ENCODE measurements at regions not wholly inside any gene's neighbourhood (a gene's known extent, or its start where the extent isn't known, plus 50 kb on each side); places are given as distances from the start of the nearest gene placed in this dataset.
A peak's percentile ranks its signal among the peaks of the same experiment; 100 is the strongest.

GRCh38 chr2:16035747-16036745 is 95.7 kb downstream of the MYCN start:
- Histone ChIP-seq H3K4me2 (ENCODE audit: low read depth, low read length, poor library complexity, severe bottlenecking) (no peak overlapping the region), H3K9me3 (ENCODE audit: insufficient read depth, low read depth, low read length) (no peaks in the 10 kb centered on the region), H3K79me2 (ENCODE audit: insufficient read depth, low read length) (no peaks in the 10 kb centered on the region), H3K9ac (ENCODE audit: low read depth, low read length, poor library complexity, severe bottlenecking) (no peak overlapping the region), H3F3A (ENCODE audit: low read depth) (no peaks in the 10 kb centered on the region), H4K20me1 (ENCODE audit: insufficient read depth, low read length, poor library complexity, severe bottlenecking) (no peaks in the 10 kb centered on the region), H2AFZ (ENCODE audit: low read length) (no peak overlapping the region), H3K4me3 (ENCODE audit: low read length, poor library complexity, severe bottlenecking) (no peak overlapping the region), H3K27me3 (ENCODE audit: insufficient read depth, low read length, poor library complexity, severe bottlenecking) (no peaks in the 10 kb centered on the region), H3K9me2 (replicated peaks; ENCODE audit: low read depth, low read length) (no peaks in the 10 kb centered on the region), H3K36me3 (ENCODE audit: insufficient read depth, low read length) (no peaks in the 10 kb centered on the region), H3K4me1 (ENCODE audit: insufficient read depth, low read length, poor library complexity, severe bottlenecking) (no peaks in the 10 kb centered on the region)
- TF ChIP-seq CTCF (conservative IDR thresholded peaks at IDR 0.05; ENCODE audit: low read length) (no peak), EZH2phosphoT487 (IDR thresholded peaks at IDR 0.05; ENCODE audit: borderline replicate concordance) (no peak)

DNA sequence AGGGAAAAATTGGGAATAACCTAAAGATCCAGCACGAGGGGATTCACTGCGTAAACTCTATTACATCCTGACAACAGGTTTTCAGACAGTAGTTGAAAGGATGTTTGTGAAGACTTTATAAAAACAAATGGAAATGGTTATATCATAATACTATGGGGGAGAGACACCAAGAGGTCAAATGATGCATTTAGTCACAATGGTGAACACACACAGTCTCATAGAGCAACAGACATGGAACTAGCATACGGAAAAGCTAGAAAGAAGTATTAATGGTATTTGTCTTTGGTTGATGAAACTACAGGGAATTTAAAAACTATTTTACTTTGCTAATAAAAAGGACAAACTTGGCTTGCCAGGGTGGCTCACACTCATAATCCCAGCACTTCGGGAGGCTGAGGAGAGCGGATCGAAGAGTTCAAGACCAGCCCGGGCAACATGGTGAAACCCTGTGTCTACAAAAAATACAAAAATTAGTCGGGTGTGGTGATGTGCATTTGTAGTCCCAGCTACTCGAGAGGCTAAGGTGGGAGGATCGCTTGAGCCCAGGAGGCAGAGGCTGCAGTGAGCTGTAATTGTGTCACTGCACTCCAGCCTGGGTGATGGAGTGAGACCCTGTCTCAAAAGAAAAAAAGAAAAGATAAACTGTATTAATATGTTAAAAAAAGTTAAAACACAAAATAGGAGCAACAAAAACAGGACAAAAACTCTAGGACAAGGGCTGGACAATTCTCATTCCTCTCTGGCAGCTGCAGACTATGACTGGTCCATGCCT is 94.8 kb downstream of the MYCN start:
- H3K9me2 ChIP-seq (replicated peaks; ENCODE audit: low read depth, low read length), result no peaks in the 10 kb centered on the region
- H3K9me3 ChIP-seq (ENCODE audit: insufficient read depth, low read depth, low read length), result no peaks in the 10 kb centered on the region
- H3K4me3 ChIP-seq (ENCODE audit: low read length, poor library complexity, severe bottlenecking), result no peak overlapping the region
- no peaks in the 10 kb centered on the region for H3K4me1 ChIP-seq (ENCODE audit: insufficient read depth, low read length, poor library complexity, severe bottlenecking)
- no peak overlapping the region for H3K9ac ChIP-seq (ENCODE audit: low read depth, low read length, poor library complexity, severe bottlenecking)
- no peaks in the 10 kb centered on the region for H3K36me3 ChIP-seq (ENCODE audit: insufficient read depth, low read length)
- no peak overlapping the region for H3K4me2 ChIP-seq (ENCODE audit: low read depth, low read length, poor library complexity, severe bottlenecking)
- H2AFZ ChIP-seq (ENCODE audit: low read length), result no peak overlapping the region
- no peaks in the 10 kb centered on the region for H4K20me1 ChIP-seq (ENCODE audit: insufficient read depth, low read length, poor library complexity, severe bottlenecking)
- TF ChIP-seq CTCF (conservative IDR thresholded peaks at IDR 0.05; ENCODE audit: low read length) (peak; percentile 26; the same call in 1 of the 2 replicates), EZH2phosphoT487 (IDR thresholded peaks at IDR 0.05; ENCODE audit: borderline replicate concordance) (no peak)
- no peaks in the 10 kb centered on the region for H3K27me3 ChIP-seq (ENCODE audit: insufficient read depth, low read length, poor library complexity, severe bottlenecking)
- H3K79me2 ChIP-seq (ENCODE audit: insufficient read depth, low read length), result no peaks in the 10 kb centered on the region
- H3F3A ChIP-seq (ENCODE audit: low read depth), result no peaks in the 10 kb centered on the region

- Histone ChIP-seq H3K27me3 (ENCODE audit: insufficient read depth, low read length, poor library complexity, severe bottlenecking) (no peaks in the 10 kb centered on the region), H3K4me1 (ENCODE audit: insufficient read depth, low read length, poor library complexity, severe bottlenecking) (no peaks in the 10 kb centered on the region), H2AFZ (ENCODE audit: low read length) (no peak overlapping the region), H3K9me2 (replicated peaks; ENCODE audit: low read depth, low read length) (no peaks in the 10 kb centered on the region), H3K79me2 (ENCODE audit: insufficient read depth, low read length) (no peaks in the 10 kb centered on the region), H3K9ac (ENCODE audit: low read depth, low read length, poor library complexity, severe bottlenecking) (no peak overlapping the region), H3K9me3 (ENCODE audit: insufficient read depth, low read depth, low read length) (no peaks in the 10 kb centered on the region), H3F3A (ENCODE audit: low read depth) (no peaks in the 10 kb centered on the region), H3K36me3 (ENCODE audit: insufficient read depth, low read length) (no peaks in the 10 kb centered on the region), H4K20me1 (ENCODE audit: insufficient read depth, low read length, poor library complexity, severe bottlenecking) (no peaks in the 10 kb centered on the region), H3K4me3 (ENCODE audit: low read length, poor library complexity, severe bottlenecking) (no peak overlapping the region), H3K4me2 (ENCODE audit: low read depth, low read length, poor library complexity, severe bottlenecking) (no peak overlapping the region)
- TF ChIP-seq CTCF (conservative IDR thresholded peaks at IDR 0.05; ENCODE audit: low read length), result peak; percentile 40
- no peak for TF ChIP-seq EZH2phosphoT487 (IDR thresholded peaks at IDR 0.05; ENCODE audit: borderline replicate concordance)
Measured at GRCh38 chr2:16034151-16034974, 94.0 kb downstream of the MYCN start.
